ENCODE measurements at regions not wholly inside any gene's neighbourhood (a gene's known extent, or its start where the extent isn't known, plus 50 kb on each side); places are given as distances from the start of the nearest gene placed in this dataset.

GRCh38 chr14:71183876-71184689 is 276.8 kb downstream of the PCNX1 start:
- H3K56ac ChIP-seq (ENCODE audit: extremely low read depth, insufficient read depth, low read length), result no peak overlapping the region
- no peak overlapping the region for H2AK9ac ChIP-seq (replicated peaks; ENCODE audit: low read depth, low read length, poor library complexity)
- no peaks in the 10 kb centered on the region for H3K36me3 ChIP-seq (ENCODE audit: control insufficient read depth, insufficient read depth, low read length)
- H3K14ac ChIP-seq (replicated peaks; ENCODE audit: low read depth, low read length), result no peak overlapping the region
- no peak overlapping the region for H4K8ac ChIP-seq (ENCODE audit: low read depth in 2 of 2, low read length in 2 of 2)
- no peaks in the 10 kb centered on the region; the same call in 1 of the 2 replicates for H3K27me3 ChIP-seq (ENCODE audit: control insufficient read depth, insufficient read depth, low read length)
- TF ChIP-seq NFE2L2 (IDR thresholded peaks at IDR 0.05; ENCODE audit: low read depth, low read length) (no peak), RFX5 (IDR thresholded peaks at IDR 0.05; ENCODE audit: low read depth, low read length) (no peak), RAD21 (IDR thresholded peaks at IDR 0.05; ENCODE audit: low read length) (no peak)
- no peak overlapping the region for H3K27ac ChIP-seq (ENCODE audit: insufficient read depth, low read length)
- no peak overlapping the region for H2BK120ac ChIP-seq (ENCODE audit: low read depth, low read length)
- H2BK20ac ChIP-seq (ENCODE audit: low read depth, low read length), result no peak overlapping the region
- no peak overlapping the region for H3K4me3 ChIP-seq (ENCODE audit: insufficient read depth, low read depth, low read length)
- ATAC-seq (ENCODE audit: low read depth) (no peak), DNase-seq (no peak)
- H3K4me1 ChIP-seq (ENCODE audit: control insufficient read depth, insufficient read depth, low read length), result 0 out of 2 replicates have a peak, but pooled peaks cover 2% of the 10 kb centered on the region
- no peaks in the 10 kb centered on the region for H3K9me1 ChIP-seq (ENCODE audit: insufficient read depth, low read length)
- H4K20me1 ChIP-seq (ENCODE audit: insufficient read depth, low read length), result no peaks in the 10 kb centered on the region
- intact Hi-C loops (cut with micrococcal nuclease), result no loop called here
- H3K4me2 ChIP-seq (ENCODE audit: low read depth, low read length), result no peak overlapping the region
- in situ Hi-C loops (cut with MboI; ENCODE audit: low sequenced_read_pairs), result no loop called here
- POLR2A ChIA-PET (ENCODE audit: unreplicated experiment), result no interaction called here
- H3K9ac ChIP-seq (ENCODE audit: low read depth, low read length), result no peak overlapping the region
- dilution Hi-C loops (cut with HindIII; ENCODE audit: low sequenced_read_pairs, unreplicated experiment), result no loop called here
- no TSS peak for BruUV-seq (replicated peaks)
- no peak overlapping the region for H3K18ac ChIP-seq (ENCODE audit: low read depth, low read length)
- no peak overlapping the region for H2BK5ac ChIP-seq (ENCODE audit: low read depth, low read length, poor library complexity, severe bottlenecking)
- H2BK15ac ChIP-seq (ENCODE audit: low read depth, low read length), result no peak overlapping the region
- 24% methylated on average over 4 of the region's 7 CpGs; no CpG with 5 or more reads in 1 of the 2 experiments for WGBS, 2 experiments (ENCODE audit: extremely low coverage in 2 of 2, insufficient read length in 1 of 2)
- no peak overlapping the region for H3K4ac ChIP-seq (ENCODE audit: low read depth, low read length)
- peak overlapping the region; percentile 78 for H2AFZ ChIP-seq (replicated peaks; ENCODE audit: low read length, poor library complexity)
- no peak overlapping the region for H4K5ac ChIP-seq (ENCODE audit: low read depth, low read length)
- H3K23ac ChIP-seq (ENCODE audit: low read depth, low read length), result no peak overlapping the region
- CTCF ChIA-PET, result interaction anchor here (0.6 kb wide), 1 partner anchor 18 kb away, joined by 3 read pairs; no protein-coding TSS in a partner anchor
- H2AK5ac ChIP-seq (ENCODE audit: low read depth, low read length), result no peak overlapping the region
- no peaks in the 10 kb centered on the region for H3K79me1 ChIP-seq (ENCODE audit: low read depth in 1 of 2, low read length in 2 of 2)
- no peaks in the 10 kb centered on the region for H3K9me3 ChIP-seq (ENCODE audit: control insufficient read depth, insufficient read depth, low read length)
- no peak overlapping the region for H4K91ac ChIP-seq (ENCODE audit: insufficient read depth, low read depth, low read length)
